Stimulated activated naive CD8-positive, alpha-beta T cell treated with anti-CD3 and anti-CD28 coated beads, Interleukin-15, Interleukin-2, amounts not matched to agents 100 U/mL and 50 U/mL, for 24 hours (primary cell): ENCODE measurements at regions not wholly inside any gene's neighbourhood (a gene's known extent, or its start where the extent isn't known, plus 50 kb on each side); places are given as distances from the start of the nearest gene placed in this dataset.

Experiments
- ATAC-seq: fragments of 150-1000 bp; cut with Tn5 transposase; one replicate; pipeline ENCODE4 v1.10.0; 2021
- DNase-seq: peaks from one replicate; pipeline ENCODE4 v3.0.0; 2021

DNA sequence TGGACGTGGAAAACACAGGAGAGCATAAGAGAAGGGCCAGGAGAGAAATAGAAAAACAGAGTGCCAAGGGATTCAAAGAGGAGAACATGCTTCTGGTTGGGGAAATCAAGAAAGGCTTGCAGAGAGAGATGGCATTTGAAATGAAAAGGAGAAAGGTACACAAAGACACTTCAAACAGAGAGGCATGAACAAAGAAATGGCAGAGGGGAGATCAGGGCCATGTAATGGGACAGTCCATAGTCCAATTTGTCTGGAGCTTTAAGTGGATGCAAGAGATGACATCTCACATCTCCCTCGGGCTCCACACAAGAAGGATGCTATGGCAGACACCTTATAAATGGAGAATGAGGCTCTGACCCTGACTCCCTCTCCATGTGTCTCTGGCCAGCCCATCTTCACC is 331.1 kb downstream of the MLLT3 start:
- ATAC-seq (no peak), DNase-seq (no peak)

DNA sequence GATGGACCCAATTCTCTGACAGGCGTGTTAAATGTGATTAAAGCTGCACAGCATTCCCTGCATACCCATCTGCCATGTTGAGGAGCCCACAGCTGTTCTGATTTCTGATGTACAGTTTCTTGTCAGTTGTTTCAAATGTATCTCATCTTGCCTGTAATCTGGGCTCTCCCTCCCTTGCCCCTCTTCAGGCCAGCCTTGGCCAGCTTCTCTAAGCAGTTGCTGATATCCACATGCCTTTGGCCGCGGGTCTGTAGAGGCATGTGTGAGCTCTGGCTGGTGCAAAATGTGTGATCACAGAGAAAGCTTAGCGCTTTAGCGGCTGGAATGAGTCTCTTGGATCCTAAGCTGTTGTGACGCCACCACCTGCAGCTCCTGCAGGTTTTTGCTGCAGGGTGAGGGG is 332.0 kb downstream of the MLLT3 start:
- ATAC-seq, result no peak
- DNase-seq, result no peak

DNA sequence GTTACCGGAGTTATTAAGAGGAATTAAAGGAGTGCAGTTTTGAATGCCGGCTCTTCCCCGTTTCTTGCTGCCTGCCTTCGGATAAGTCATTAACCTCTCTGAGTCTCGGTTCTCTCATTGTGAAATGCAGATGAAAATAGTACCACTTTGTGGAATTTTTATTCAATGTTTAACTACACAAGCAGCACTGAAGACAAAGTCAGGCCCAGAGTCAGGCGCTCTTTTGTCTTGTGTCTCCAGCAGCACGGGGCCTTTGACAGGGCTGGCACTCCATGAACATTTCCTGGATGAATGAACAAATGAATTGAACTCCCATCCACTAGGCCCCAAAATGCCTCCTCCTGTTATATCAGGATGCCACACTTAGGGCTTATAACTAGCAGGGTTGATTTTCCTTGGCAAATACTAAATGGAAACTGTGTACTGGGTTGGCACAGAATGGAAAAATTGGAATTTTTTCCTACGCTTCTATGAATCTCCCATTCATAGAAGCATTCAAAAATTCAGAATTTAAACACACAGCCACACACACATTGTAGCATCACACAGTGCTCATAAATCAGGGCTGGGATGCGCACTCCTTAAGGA is 332.8 kb downstream of the MLLT3 start:
- DNase-seq (no peak), ATAC-seq (no peak)

DNA sequence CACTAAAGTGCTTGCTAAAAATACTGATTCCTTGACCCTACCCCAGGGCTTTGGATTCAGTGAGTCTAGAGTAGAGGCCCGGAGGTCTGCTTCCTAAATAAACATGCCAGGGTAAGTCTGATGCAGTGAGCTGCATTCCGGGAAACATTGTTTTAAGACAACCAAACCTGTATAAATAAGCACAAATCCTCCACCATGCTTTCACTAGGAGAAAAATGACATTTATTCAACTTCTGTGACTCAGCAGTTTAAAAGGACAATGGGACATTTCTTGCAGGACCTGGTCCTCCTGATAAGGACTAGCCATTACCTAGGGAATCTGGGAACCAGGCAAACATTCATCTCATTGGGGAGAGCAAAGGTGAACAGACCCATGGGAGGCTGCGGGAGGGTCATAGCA is 335.3 kb downstream of the MLLT3 start:
- ATAC-seq, result no peak
- DNase-seq, result no peak

DNA sequence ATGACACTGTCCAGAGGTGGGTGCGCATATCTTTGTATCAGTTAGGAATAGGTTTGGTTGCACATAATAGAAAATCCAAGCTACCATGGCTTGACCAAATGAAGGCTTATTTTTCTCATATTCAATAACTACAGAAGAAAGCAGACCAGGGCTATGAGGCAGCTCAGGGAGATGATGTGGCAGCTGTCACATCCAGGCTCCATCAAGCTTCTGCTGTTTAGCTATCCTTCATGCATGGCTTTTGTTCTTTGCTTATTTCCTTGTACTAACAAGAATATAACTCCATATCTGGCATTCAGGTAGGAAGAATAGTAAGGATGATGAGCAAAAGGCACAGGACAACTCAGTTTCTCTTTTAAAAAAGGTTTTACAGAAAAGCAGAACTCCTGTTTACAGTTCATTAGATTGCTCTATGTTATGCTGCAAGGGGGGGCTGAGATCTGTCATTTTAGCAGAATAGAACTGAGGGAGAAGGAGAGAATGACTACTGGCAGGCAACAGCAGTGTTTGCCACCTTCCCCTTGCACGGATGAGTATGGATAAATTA is 336.1 kb downstream of the MLLT3 start:
- ATAC-seq (no peak), DNase-seq (no peak)

DNA sequence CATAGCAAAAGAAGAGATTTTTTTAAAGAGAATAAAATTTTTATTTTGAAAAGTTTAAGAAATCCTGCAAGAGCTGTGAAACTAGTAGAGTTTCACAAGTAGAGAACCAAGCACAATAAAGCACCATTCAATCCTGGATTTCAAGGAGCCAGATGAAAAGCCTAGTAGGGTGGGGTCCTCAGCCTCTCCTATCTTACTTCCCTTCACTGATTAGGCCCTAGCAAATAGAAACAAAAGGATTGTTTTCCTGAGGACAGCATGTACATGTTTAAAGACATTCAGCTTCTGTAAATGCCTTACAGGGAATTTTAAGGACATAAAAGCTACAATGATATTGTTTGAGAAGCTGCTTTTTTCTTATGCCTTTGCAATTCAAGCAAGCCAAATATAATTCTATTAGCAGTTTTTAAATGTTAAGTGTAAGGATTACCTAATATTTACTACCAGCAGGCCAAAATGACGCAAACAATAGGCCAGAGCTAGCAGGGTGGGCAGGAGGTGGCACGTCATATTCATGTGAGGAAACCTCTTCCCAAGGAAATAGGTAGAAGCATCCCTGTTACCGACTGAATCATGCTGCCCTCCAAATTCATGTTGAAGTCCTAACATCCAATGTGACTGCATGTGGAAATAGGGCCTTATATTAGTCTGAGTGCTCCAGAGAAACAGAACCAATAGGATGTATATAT is 337.6 kb downstream of the MLLT3 start:
- ATAC-seq (no peak), DNase-seq (no peak)

DNA sequence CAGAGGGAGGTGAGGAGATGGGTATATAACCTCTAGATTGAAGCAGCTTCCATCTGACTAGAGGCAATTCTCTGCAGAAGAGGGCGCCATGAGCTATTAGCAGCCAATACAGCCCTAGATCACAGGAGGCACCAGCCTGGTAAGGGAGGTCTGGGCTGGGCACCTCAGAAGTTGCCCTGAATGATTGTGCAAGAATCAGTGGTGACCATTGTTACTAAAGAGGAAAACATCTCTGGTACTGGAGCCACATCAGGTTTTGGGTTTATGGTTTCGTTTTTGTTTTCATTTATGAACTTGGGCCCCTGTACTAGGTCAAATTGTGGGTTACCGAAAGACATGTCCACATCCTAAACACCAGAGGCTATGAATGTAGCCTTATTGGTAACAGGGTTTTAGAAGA is 342.0 kb downstream of the MLLT3 start:
- DNase-seq, result no peak

DNA sequence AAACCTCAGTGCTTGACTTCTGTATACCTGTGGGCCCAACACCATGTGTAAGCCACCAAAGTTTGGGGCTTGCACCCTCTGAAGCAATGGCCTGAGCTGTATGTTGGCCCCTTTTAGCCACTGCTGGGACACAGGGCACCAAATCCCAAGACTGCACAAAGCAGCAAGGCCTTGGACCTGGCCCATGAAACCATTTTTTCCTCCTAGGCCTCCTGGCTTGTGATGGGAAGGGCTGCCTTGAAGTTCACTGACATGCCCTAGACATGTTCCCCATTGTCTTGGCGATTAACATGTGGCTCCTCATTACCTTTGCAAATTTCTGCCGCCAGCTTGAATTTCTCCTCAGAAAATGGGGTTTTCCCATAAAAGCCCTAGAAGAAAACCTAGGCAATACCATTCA is 345.5 kb downstream of the MLLT3 start:
- ATAC-seq, result no peak
- DNase-seq, result no peak

More for the DNA sequence above, 342.0 kb downstream of the MLLT3 start:
- no peak for ATAC-seq

DNA sequence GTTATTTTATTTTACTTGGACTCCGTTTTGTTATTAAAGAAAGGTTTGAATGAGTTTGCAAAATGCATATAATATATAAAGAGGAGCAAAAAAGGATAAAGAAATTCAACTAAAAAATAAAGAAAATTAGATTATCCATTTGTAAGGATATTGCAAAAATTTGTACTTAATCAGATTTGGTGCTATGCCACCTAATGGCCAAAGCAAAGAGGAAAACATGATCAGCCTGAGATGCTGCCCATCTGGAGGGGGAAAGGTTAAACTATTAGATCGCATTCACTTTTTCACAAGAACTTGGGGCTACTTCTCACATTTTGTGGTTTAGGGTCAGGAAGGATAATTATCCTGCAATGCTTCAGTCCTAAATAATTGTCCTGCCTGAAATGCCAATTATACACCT is 350.6 kb downstream of the MLLT3 start:
- ATAC-seq (no peak), DNase-seq (no peak)

DNA sequence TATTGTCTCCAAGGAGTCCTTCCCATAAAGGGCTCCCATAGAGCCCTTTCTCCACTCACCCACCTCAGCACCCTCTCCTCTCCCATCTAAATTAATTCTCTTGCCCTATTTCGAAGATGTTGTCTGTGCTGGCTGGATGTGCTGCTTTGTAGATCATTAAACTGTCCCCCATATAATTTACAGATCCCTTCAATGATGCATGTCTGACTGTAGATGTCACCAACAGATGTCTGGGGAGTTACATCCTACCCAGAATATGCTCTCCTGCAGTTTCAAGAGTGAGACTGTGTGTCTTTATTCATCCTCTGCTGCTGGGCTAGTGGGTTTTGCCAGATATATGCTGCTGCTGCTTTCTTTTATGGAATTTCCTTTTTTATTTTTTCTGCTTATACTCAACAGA is 351.2 kb downstream of the MLLT3 start:
- DNase-seq, result no peak
- ATAC-seq, result no peak

DNA sequence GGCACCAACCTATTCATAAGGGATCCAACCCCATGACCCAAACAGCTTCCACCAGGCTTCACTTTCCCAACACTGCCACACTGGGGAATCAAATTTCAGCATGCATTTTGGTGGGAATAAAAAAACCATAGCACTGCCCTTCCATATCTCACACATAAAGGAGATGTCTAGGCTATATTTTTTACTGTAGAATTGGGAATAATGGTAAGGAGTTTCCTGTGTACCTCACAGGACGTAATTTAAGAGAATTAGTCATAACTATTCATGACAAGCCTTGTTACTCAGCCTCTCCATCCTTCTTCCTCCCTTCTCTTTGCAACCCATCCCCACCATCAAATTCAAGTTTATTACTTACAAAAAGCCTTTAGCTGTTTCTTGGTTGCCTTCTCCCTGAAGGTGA is 352.1 kb downstream of the MLLT3 start:
- ATAC-seq, result no peak
- no peak for DNase-seq

DNA sequence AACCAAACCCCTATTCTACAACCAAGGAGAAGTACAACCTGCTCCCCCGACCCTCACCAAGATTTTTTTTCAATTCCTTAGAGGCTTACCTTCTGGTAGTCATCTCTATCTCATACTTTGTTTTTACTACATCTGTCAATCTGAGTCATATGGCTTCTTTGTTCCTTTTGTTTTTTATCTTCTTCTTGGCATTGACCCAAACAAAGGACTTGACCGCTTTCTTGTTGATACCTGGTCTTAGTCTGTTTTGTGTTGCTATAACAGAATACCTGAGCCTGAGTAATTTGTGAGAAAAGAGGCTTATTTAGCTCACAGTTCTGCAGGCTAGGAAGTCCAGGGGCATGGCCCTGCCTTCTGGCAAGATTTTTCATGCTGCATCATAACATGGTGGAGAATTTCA is 352.7 kb downstream of the MLLT3 start:
- DNase-seq (no peak), ATAC-seq (no peak)

DNA sequence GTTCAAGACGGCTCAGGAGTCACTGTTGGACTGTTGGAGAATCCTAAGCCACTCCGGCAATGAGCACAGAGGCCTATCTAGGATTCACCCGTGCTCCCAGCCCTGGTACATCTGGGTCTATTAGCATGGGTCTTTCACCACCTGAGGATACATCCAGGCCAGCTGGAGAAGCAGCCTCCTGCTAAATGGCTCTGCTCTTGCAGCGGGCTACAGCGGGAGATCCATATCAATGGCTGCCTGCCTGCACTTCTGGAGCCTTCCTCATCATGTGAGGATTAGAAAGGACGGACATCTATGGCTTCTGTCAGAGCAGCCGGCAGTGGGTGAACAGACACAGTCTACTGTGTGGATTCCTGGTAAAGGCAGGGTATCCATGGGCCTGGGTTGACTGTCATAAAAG is 357.4 kb downstream of the MLLT3 start:
- no peak for DNase-seq
- no peak for ATAC-seq

DNA sequence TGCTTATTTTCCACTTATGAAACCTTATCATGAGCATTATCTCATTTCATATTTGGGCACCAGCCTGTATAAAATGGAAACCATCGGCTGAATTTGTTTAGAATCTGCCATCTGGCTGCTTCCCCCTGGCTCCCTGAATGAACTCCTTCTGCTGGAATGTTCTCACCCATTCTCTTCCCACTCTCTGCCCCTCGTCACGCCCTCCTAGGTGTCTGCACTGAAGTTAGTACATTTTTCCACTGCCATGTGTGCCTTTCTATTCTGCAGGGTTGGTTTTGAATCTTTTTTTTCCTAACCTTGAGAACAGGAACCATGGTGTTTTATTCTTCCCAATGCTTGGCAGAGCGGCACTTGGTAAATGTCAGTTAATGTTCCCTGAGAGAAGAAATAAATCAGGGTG is 359.7 kb downstream of the MLLT3 start:
- ATAC-seq, result no peak

DNA sequence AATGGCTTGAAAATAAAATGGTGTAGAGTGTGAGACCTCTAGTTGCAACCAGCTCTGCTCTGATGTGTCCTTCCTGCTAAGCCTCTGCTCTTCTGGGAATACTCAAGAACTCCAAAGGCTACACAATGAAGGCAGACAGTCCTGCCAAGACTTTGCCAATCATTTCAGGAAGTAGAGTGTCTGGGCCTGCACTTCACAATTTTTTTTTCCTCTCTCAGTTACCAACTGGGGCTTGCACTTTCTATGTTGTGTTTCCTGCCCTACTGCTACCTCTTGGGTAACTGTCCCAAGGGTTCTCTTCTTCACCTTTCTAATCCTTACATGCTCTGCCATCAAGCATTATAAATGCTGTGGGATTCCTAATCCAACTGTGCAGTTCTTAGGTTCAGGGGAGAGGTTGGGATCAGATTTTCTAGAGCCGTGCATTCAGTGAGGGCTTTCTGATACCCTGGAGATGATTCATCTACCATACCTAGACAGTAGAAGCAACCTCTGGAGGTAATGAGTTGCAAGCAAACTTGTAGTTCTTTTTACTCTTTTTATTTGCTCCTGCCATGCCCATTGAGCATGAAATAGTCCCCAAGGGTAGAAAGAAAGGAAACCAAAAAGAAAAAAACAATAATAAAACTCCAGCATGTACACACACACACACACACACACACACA is 365.9 kb downstream of the MLLT3 start:
- ATAC-seq (no peak), DNase-seq (no peak)

More for the DNA sequence above, 359.7 kb downstream of the MLLT3 start:
- no peak for DNase-seq

DNA sequence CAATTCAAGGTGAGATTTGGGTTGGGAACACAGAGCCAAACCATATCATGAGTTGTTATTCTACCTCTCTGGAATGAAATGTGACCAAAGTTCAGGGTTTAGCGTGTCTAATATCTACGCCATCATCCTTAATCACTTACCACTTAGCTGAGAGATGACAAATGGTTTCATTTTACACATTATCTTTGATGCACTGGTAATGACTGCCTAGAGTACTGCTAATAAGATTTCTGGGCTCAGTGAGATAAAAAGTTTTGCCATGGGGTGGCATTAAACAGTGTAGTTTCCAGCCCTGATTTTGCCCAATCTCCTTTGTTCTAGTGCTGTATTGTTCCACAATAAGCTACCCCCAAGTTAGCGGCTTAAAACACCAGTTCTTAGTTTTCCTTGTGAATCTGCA is 367.2 kb downstream of the MLLT3 start:
- DNase-seq, result no peak
- ATAC-seq, result peak; percentile 91

DNA sequence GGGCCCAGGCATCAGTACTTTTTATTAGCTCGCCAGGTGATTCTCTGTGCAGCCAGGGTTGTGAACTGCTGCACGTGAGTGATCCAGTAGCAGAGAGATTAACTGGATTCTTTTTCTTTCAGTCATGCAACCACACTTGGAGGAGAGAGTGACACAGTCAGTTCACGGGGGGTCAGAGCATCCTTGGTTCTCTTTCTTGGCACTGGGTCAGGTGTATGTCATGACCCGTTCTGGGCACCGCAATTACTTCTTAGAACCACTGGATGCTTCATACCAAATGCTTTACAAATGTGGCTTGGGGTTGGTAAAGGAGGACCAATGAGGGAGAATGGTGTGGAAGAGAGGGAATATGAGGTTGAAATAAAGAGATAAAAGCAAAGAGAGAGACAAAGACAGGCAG is 368.7 kb downstream of the MLLT3 start:
- DNase-seq (no peak), ATAC-seq (no peak)

DNA sequence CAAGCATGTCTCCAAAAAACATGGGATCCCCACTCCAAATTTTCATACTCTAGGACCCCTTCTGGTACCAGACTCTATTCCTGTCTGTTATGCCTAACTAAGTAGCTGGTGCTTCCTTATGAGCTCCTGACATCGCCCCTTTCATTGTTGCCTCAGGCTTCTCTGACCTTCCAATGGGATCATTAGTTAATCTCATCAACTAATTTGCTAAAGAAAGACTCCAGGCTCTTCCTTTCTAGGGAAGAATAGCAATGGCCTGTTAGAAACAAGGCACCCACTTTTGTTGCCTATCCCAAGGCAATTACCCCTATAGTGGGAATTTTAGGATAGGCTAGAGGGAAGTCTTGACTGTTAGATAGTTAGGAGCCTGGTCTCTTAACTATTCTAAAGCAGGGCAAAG is 369.5 kb downstream of the MLLT3 start:
- no peak for ATAC-seq
- no peak for DNase-seq

DNA sequence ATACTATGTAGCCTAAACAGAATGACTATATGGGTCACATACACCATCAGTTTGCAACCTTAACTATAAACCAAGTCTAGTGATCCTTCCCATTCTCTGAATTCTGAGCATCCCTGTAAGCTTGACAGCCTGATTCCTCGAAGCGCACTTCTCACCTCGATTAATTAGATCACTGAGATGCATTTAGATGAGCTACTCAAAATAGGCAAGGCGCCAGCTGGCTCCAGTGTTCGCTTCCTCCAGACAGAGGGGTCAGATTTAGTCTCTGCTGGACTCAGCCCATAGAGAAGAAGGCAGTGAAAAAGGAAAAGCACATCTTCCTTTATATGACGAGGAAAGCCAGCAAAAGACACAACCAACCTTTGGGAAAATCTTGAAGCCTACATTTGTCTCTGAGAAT is 371.5 kb downstream of the MLLT3 start:
- ATAC-seq (no peak), DNase-seq (no peak)

DNA sequence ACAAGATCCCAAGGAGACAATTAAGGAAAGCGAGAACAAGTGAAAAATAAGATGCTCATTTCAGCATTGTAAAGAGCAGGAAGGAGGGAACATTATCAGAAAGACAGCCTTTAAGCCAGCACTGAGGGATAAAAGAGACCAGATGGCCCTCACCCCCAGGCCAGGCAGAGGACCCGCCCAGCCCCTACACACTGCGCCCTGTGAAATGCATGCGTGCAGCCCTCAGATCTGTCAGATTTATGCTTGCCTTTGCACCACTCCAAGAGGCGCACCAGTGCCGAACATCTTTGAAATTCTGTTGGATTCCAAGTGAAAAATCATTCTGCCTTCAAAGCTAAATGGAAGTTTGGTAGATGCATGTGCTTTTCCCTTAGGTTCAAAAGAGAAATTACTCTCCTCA is 378.0 kb downstream of the MLLT3 start:
- no peak for ATAC-seq
- DNase-seq, result no peak

DNA sequence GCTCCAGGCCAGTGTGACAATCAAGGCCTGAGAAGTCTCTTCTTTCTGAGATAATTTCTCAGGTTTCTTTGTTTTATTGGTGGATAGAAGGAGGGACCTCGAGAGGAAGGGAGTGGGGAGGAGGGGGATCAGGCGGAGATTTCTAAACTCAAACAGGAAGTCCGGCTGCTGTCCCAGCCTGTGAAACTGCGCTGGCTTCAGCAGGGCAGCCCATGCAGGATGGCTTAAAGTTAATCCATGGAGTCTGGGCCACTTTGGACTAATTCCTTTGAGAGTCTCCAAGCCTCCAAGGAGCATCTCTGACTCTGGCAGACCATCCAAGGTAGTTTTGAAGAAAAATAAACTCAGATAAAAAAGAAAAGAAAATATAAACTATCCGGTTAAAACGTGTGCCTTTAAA is 378.5 kb downstream of the MLLT3 start:
- DNase-seq (no peak), ATAC-seq (no peak)

DNA sequence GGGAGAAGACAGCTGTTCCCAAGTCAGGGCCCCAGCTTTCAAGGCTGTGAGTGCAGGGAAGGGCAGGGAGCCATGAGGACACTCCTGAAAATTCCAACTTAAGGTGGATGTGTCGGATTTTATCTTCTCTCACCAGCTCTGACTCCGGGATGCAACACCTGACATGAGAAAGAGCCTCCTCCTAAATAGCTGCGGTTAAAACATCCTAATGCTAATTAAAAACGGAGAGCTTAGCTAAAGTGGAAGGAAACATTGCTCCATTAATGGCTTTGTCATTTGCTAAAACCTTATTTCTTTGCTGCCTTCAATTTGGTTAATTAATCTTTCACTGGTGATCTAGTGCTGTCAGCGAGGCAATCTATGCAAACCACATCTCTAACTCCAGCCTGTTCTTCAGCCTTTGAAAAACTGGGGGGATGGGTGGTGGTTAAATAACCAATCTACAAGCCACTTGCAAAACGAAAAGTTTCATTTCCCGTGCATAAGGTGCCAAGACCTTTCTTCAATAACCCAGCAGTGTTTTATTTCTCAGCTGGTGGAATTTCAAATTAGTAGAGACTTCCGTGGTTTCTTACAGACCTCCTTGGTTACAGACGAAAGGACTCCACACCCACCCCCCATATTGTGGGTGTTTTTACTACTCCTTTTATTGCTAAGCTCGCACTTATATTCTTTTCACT is 379.6 kb downstream of the MLLT3 start:
- ATAC-seq (peak; percentile 87), DNase-seq (peak; percentile 42)

DNA sequence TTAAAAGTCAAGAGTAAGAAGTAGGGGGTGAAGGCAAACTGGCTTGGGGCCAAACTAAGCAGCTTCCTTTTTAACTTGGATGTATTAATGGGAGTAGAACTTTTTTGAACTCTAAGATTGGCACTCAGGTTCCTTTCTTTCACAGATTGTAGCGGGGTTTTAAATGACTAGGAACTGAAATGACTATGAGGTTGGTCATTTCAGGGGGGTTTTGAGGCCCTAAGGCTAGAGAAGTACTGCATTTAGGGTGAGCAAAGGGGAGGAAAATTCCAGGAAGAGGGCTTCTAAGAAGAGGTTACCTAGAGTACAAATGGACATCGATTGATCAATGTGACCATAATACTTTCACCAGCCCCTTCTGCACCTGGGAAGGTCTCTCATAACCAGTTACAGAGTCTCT is 381.8 kb downstream of the MLLT3 start:
- no peak for ATAC-seq
- DNase-seq, result no peak
